ENCODE measurements at regions not wholly inside any gene's neighbourhood (a gene's known extent, or its start where the extent isn't known, plus 50 kb on each side); places are given as distances from the start of the nearest gene placed in this dataset.

- TF ChIP-seq EZH2phosphoT487 (IDR thresholded peaks at IDR 0.05; ENCODE audit: borderline replicate concordance) = no peak
- TF ChIP-seq CTCF (conservative IDR thresholded peaks at IDR 0.05; ENCODE audit: low read length) = no peak
Measured at GRCh38 chr9:135213566-135213965, 126.1 kb downstream of the OLFM1 start.

Measured in Loucy (cell line).